Neural cell (in vitro differentiated cells): ENCODE measurements at regions not wholly inside any gene's neighbourhood (a gene's known extent, or its start where the extent isn't known, plus 50 kb on each side); places are given as distances from the start of the nearest gene placed in this dataset.

Source experiments
- EP300 ChIP-seq: fragments of 450-650 bp; conservative IDR thresholded peaks from 2 replicates; pipeline ENCODE4 v1.6.1; 2014; ENCODE audit warnings: antibody characterized with exemption, mild to moderate bottlenecking, moderate library complexity; ENCODE audit not compliant: poor library complexity, severe bottlenecking
- EZH2 ChIP-seq: fragments of 200-600, 300-800 bp; shearing (Covaris generic), sonication (generic); IDR thresholded peaks from 2 replicates; pipeline ENCODE4 v1.6.1; 2014; ENCODE audit warnings: antibody characterized with exemption, low read length, borderline replicate concordance, mild to moderate bottlenecking; ENCODE audit not compliant: insufficient read depth, poor library complexity, severe bottlenecking
- POLR2AphosphoS5 ChIP-seq: IDR thresholded peaks from 2 replicates; pipeline ENCODE4 v1.6.1; 2012
- TAF1 ChIP-seq: IDR thresholded peaks from 2 replicates; pipeline ENCODE4 v1.6.1; 2012; ENCODE audit warnings: low read depth
- TF ChIP-seq, protein P1 (sequence below): IDR thresholded peaks from 2 replicates; pipeline ENCODE4 v1.6.1; 2012; ENCODE audit warnings: borderline replicate concordance
- TF ChIP-seq, protein P2 (sequence below): fragments of 450-650 bp; IDR thresholded peaks from 2 replicates; pipeline ENCODE4 v1.5.1; 2014; ENCODE audit warnings: antibody characterized with exemption, mild to moderate bottlenecking, moderate library complexity; ENCODE audit not compliant: poor library complexity, severe bottlenecking

DNA sequence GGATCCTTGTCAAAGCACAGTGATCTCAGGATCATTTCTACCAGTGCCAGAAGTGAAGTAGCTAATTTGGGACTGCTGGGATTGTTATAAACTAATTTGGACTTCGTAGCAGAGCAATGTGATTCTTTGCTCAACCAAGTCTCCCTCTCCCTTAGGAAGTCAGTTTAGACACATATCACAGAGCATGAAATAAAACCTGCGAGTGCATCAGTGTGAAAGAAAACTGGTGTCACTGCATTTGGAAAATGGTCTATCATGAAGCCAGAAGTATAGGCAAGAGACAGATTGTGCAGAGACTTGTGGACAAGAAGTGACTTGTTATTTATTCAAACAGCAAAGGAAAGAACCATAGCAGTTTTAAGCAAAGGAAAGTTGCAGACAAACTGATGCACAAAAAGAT, 560.5 kb upstream of the NRG3 start:
- no peak for TF ChIP-seq TAF1
- TF ChIP-seq, protein P1, sequence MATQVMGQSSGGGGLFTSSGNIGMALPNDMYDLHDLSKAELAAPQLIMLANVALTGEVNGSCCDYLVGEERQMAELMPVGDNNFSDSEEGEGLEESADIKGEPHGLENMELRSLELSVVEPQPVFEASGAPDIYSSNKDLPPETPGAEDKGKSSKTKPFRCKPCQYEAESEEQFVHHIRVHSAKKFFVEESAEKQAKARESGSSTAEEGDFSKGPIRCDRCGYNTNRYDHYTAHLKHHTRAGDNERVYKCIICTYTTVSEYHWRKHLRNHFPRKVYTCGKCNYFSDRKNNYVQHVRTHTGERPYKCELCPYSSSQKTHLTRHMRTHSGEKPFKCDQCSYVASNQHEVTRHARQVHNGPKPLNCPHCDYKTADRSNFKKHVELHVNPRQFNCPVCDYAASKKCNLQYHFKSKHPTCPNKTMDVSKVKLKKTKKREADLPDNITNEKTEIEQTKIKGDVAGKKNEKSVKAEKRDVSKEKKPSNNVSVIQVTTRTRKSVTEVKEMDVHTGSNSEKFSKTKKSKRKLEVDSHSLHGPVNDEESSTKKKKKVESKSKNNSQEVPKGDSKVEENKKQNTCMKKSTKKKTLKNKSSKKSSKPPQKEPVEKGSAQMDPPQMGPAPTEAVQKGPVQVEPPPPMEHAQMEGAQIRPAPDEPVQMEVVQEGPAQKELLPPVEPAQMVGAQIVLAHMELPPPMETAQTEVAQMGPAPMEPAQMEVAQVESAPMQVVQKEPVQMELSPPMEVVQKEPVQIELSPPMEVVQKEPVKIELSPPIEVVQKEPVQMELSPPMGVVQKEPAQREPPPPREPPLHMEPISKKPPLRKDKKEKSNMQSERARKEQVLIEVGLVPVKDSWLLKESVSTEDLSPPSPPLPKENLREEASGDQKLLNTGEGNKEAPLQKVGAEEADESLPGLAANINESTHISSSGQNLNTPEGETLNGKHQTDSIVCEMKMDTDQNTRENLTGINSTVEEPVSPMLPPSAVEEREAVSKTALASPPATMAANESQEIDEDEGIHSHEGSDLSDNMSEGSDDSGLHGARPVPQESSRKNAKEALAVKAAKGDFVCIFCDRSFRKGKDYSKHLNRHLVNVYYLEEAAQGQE = no peak
- TF ChIP-seq, protein P2, sequence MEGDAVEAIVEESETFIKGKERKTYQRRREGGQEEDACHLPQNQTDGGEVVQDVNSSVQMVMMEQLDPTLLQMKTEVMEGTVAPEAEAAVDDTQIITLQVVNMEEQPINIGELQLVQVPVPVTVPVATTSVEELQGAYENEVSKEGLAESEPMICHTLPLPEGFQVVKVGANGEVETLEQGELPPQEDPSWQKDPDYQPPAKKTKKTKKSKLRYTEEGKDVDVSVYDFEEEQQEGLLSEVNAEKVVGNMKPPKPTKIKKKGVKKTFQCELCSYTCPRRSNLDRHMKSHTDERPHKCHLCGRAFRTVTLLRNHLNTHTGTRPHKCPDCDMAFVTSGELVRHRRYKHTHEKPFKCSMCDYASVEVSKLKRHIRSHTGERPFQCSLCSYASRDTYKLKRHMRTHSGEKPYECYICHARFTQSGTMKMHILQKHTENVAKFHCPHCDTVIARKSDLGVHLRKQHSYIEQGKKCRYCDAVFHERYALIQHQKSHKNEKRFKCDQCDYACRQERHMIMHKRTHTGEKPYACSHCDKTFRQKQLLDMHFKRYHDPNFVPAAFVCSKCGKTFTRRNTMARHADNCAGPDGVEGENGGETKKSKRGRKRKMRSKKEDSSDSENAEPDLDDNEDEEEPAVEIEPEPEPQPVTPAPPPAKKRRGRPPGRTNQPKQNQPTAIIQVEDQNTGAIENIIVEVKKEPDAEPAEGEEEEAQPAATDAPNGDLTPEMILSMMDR = no peak
- no peak for TF ChIP-seq EZH2
- TF ChIP-seq POLR2AphosphoS5 = no peak
- no peak for TF ChIP-seq EP300
